Liver (tissue), 8 donors: ENCODE measurements at regions not wholly inside any gene's neighbourhood (a gene's known extent, or its start where the extent isn't known, plus 50 kb on each side); places are given as distances from the start of the nearest gene placed in this dataset.
"Not testable (repeated sequence)": the region's sequence is repeated elsewhere in the genome, so short reads cannot be mapped to it uniquely, and the experiment has no call there.

Experiments
- DNase-seq: peaks from one replicate; pipeline ENCODE4 v3.0.0-alpha.2; 2017; ENCODE audit warnings: low spot score
- H3K27ac ChIP-seq, 2 donors: one replicate each; pipeline ENCODE4 v1.7.0; 2013; ENCODE audit warnings: inconsistent platforms in 2 of 2, low read length in 2 of 2, control low read depth in 1 of 2, low read depth in 1 of 2, mild to moderate bottlenecking in 1 of 2
- H3K27me3 ChIP-seq, 4 donors: one replicate each; pipeline versions ENCODE4 v1.6.1 to v1.7.0; 2013; ENCODE audit warnings: low read length in 3 of 4, inconsistent platforms in 1 of 4, mild to moderate bottlenecking in 1 of 4, moderate library complexity in 1 of 4; ENCODE audit not compliant: control insufficient read depth in 4 of 4, insufficient read depth in 4 of 4
- H3K36me3 ChIP-seq, 4 donors: one replicate each; pipeline versions ENCODE4 v1.6.1 to v1.7.0; 2013; ENCODE audit warnings: low read length in 3 of 4, mild to moderate bottlenecking in 3 of 4, low read depth in 1 of 4, moderate library complexity in 1 of 4; ENCODE audit not compliant: control insufficient read depth in 4 of 4, insufficient read depth in 3 of 4
- H3K4me1 ChIP-seq, 4 donors: one replicate each; pipeline versions ENCODE4 v1.6.1 to v1.7.0; 2013; ENCODE audit warnings: low read length in 3 of 4, mild to moderate bottlenecking in 3 of 4, moderate library complexity in 1 of 4; ENCODE audit not compliant: control insufficient read depth in 4 of 4, insufficient read depth in 4 of 4
- H3K4me3 ChIP-seq, 3 donors: one replicate each; pipeline versions ENCODE4 v1.6.1 to v1.7.0; 2013; ENCODE audit warnings: low read length in 3 of 3, control low read depth in 1 of 3, low read depth in 1 of 3, mild to moderate bottlenecking in 1 of 3
- H3K9ac ChIP-seq, 2 donors: one replicate each; pipeline ENCODE4 v1.7.0; 2013; ENCODE audit warnings: low read length in 2 of 2, mild to moderate bottlenecking in 2 of 2, moderate library complexity in 2 of 2, control low read depth in 1 of 2, low read depth in 1 of 2
- H3K9me3 ChIP-seq, 4 donors: one replicate each; pipeline versions ENCODE4 v1.6.1 to v1.7.0; 2013; ENCODE audit warnings: low read length in 3 of 4; ENCODE audit not compliant: control insufficient read depth in 4 of 4
- EGR1 ChIP-seq, 2 donors: IDR thresholded peaks; 2 replicates each; pipeline ENCODE4 v1.6.1; 2016 to 2018; ENCODE audit warnings: antibody characterized with exemption in 2 of 2, low read depth in 2 of 2
- FOXA1 ChIP-seq: IDR thresholded peaks from 2 replicates; pipeline ENCODE4 v1.6.1; 2016; ENCODE audit warnings: antibody characterized with exemption
- FOXA2 ChIP-seq: IDR thresholded peaks from 2 replicates; pipeline ENCODE4 v1.6.1; 2016; ENCODE audit warnings: antibody characterized with exemption
- GABPA ChIP-seq, 2 donors: IDR thresholded peaks in 1 of 2; conservative IDR thresholded peaks in 1 of 2; 2 replicates each; pipeline ENCODE4 v1.6.1; 2016; ENCODE audit warnings: antibody characterized with exemption in 2 of 2, mild to moderate bottlenecking in 1 of 2, moderate library complexity in 1 of 2
- HNF4A ChIP-seq, 2 donors: conservative IDR thresholded peaks; 2 replicates each; pipeline ENCODE4 v1.6.1; 2016; ENCODE audit warnings: antibody characterized with exemption in 2 of 2, mild to moderate bottlenecking in 2 of 2
- HNF4G ChIP-seq: IDR thresholded peaks from 2 replicates; pipeline ENCODE4 v1.6.1; 2016; ENCODE audit warnings: antibody characterized with exemption
- JUND ChIP-seq, 2 donors: IDR thresholded peaks; 2 replicates each; pipeline ENCODE4 v1.6.1; 2016; ENCODE audit warnings: antibody characterized with exemption in 2 of 2
- NR2F2 ChIP-seq: IDR thresholded peaks from 2 replicates; pipeline ENCODE4 v1.6.1; 2016; ENCODE audit warnings: antibody characterized with exemption
- RAD21 ChIP-seq, 2 donors: IDR thresholded peaks; 2 replicates each; pipeline ENCODE4 v1.6.1; 2016; ENCODE audit warnings: antibody characterized with exemption in 2 of 2, mild to moderate bottlenecking in 2 of 2
- REST ChIP-seq: IDR thresholded peaks from 2 replicates; pipeline ENCODE4 v1.6.1; 2016; ENCODE audit warnings: antibody characterized with exemption, mild to moderate bottlenecking
- RXRA ChIP-seq, 2 donors: IDR thresholded peaks; 2 replicates each; pipeline ENCODE4 v1.6.1; 2017 to 2018; ENCODE audit warnings: antibody characterized with exemption in 2 of 2, mild to moderate bottlenecking in 1 of 2
- SP1 ChIP-seq: IDR thresholded peaks from 2 replicates; pipeline ENCODE4 v1.6.1; 2018; ENCODE audit warnings: antibody characterized with exemption, mild to moderate bottlenecking
- TAF1 ChIP-seq: conservative IDR thresholded peaks from 2 replicates; pipeline ENCODE4 v1.6.1; 2016; ENCODE audit warnings: antibody characterized with exemption, mild to moderate bottlenecking
- YY1 ChIP-seq: IDR thresholded peaks from 2 replicates; pipeline ENCODE4 v1.6.1; 2016; ENCODE audit warnings: antibody characterized with exemption, mild to moderate bottlenecking
- ZBTB33 ChIP-seq: IDR thresholded peaks from 2 replicates; pipeline ENCODE4 v1.6.1; 2016; ENCODE audit warnings: antibody characterized with exemption
- WGBS: extraction: QIAGEN DNeasy Blood & Tissue Kit; methylation state at CpG from one replicate; pipeline ENCODE4 v1.1.7; 2013; 5-methylcytosine and 5-hydroxymethylcytosine counted together
- TF ChIP-seq, protein P1 (sequence below): IDR thresholded peaks from 2 replicates; pipeline ENCODE4 v1.6.1; 2016; ENCODE audit warnings: antibody characterized with exemption
- TF ChIP-seq, protein P2 (sequence below): fragments of 150-350 bp; IDR thresholded peaks from 2 replicates; pipeline ENCODE4 v1.5.1; 2017; ENCODE audit warnings: improper control_type of control experiment, low read depth, low read length; ENCODE audit not compliant: missing input control
- donor health status: healthy.
- donor health status: healthy.
- donor health status: healthy.
- donor health status: healthy.
- donor health status: healthy.

- Histone ChIP-seq H3K9me3 (peaks cover 0 to 4% (median 0%) of the 10 kb centered on the region in 4 donors), H3K4me1 (no peaks in the 10 kb centered on the region), H3K27me3 (no peaks in the 10 kb centered on the region), H3K9ac (no peak overlapping the region), H3K27ac (no peak overlapping the region), H3K4me3 (no peak overlapping the region), H3K36me3 (no peaks in the 10 kb centered on the region)
- WGBS, result 71% methylated on average over 5 of the region's 5 CpGs
- no peak for DNase-seq
- TF ChIP-seq ZBTB33 (no peak), FOXA1 (no peak), YY1 (no peak), GABPA (IDR thresholded peaks at IDR 0.05 in 1 of 2, conservative IDR thresholded peaks at IDR 0.05 in 1 of 2) (no peak), RAD21 (IDR thresholded peaks at IDR 0.05) (no peak), EGR1 (IDR thresholded peaks at IDR 0.05; ENCODE audit: low read depth in 2 of 2) (no peak), JUND (IDR thresholded peaks at IDR 0.05) (no peak), REST (no peak), NR2F2 (no peak), HNF4G (no peak), FOXA2 (no peak), TAF1 (no peak), RXRA (IDR thresholded peaks at IDR 0.05) (no peak), HNF4A (conservative IDR thresholded peaks at IDR 0.05) (no peak), SP1 (no peak)
- TF ChIP-seq, protein P1, sequence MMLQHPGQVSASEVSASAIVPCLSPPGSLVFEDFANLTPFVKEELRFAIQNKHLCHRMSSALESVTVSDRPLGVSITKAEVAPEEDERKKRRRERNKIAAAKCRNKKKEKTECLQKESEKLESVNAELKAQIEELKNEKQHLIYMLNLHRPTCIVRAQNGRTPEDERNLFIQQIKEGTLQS, result no peak
- TF ChIP-seq, protein P2, sequence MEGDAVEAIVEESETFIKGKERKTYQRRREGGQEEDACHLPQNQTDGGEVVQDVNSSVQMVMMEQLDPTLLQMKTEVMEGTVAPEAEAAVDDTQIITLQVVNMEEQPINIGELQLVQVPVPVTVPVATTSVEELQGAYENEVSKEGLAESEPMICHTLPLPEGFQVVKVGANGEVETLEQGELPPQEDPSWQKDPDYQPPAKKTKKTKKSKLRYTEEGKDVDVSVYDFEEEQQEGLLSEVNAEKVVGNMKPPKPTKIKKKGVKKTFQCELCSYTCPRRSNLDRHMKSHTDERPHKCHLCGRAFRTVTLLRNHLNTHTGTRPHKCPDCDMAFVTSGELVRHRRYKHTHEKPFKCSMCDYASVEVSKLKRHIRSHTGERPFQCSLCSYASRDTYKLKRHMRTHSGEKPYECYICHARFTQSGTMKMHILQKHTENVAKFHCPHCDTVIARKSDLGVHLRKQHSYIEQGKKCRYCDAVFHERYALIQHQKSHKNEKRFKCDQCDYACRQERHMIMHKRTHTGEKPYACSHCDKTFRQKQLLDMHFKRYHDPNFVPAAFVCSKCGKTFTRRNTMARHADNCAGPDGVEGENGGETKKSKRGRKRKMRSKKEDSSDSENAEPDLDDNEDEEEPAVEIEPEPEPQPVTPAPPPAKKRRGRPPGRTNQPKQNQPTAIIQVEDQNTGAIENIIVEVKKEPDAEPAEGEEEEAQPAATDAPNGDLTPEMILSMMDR, result no peak
Observed at GRCh38 chr11:38517991-38518390, 1920.0 kb upstream of the RAG2 start.

DNA sequence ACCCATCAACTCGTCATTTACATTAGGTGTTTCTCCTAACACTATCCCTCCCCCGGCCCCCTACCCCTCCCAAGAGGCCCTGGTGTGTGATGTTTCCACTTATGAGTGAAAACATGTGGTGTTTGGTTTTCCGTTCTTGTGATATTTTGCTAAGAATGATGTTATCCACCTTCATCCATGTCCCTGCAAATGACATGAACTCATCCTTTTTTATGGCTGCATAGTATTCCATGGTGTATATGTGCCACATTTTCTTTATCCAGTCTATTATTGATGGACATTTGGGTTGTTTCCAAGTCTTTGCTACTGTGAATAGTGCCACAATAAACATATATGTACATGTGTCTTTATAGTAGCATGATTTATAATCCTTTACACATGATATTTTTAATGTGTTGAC is 1914.8 kb upstream of the RAG2 start:
- H3K9me3 ChIP-seq, H3K4me3 ChIP-seq, DNase-seq, H3K27me3 ChIP-seq, H3K36me3 ChIP-seq, H3K4me1 ChIP-seq, H3K9ac ChIP-seq, H3K27ac ChIP-seq: not testable (repeated sequence)
- WGBS, result 65% methylated on average over 3 of the region's 3 CpGs
